Heart left ventricle (tissue), 16 donors: ENCODE measurements at regions not wholly inside any gene's neighbourhood (a gene's known extent, or its start where the extent isn't known, plus 50 kb on each side); places are given as distances from the start of the nearest gene placed in this dataset.

ENCODE experiments used
- ATAC-seq, 4 donors: fragments of 200-7000 bp; cut with Tn5 transposase; one replicate each; pipeline ENCODE4 v1.9.1; 2020 to 2022; ENCODE audit warnings: moderate library complexity in 4 of 4, mild to moderate bottlenecking in 3 of 4, moderate number of reproducible peaks in 1 of 4
- DNase-seq, 5 donors: peaks; one replicate each; pipeline ENCODE4 v3.0.0-alpha.2; 2020
- H3K27ac ChIP-seq, 12 donors: fragments of 200-600 bp; sonication (generic) in 4 of 12; one replicate each; pipeline versions ENCODE4 v1.5.0 to v1.8.0; 2016 to 2022; ENCODE audit warnings: mild to moderate bottlenecking in 2 of 12
- H3K27me3 ChIP-seq, 9 donors: fragments of 200-600 bp; sonication (generic) in 2 of 9; one replicate each; pipeline versions ENCODE4 v1.5.1 to v1.8.0; 2016 to 2022; ENCODE audit warnings: mild to moderate bottlenecking in 3 of 9
- H3K36me3 ChIP-seq, 9 donors: fragments of 200-600 bp; sonication (generic) in 2 of 9; one replicate each; pipeline versions ENCODE4 v1.5.0 to v1.8.0; 2018 to 2022; ENCODE audit warnings: mild to moderate bottlenecking in 2 of 9
- H3K4me1 ChIP-seq, 12 donors: fragments of 200-600 bp; sonication (generic) in 4 of 12; one replicate each; pipeline versions ENCODE4 v1.5.0 to v1.8.0; 2016 to 2022; ENCODE audit warnings: mild to moderate bottlenecking in 3 of 12
- H3K4me3 ChIP-seq, 12 donors: fragments of 200-600 bp; sonication (generic) in 4 of 12; one replicate each; pipeline versions ENCODE4 v1.5.0 to v1.8.0; 2017 to 2022; ENCODE audit warnings: mild to moderate bottlenecking in 9 of 12, moderate library complexity in 4 of 12
- H3K9me3 ChIP-seq, 12 donors: fragments of 200-600 bp; sonication (generic) in 4 of 12; one replicate each; pipeline versions ENCODE4 v1.5.0 to v1.8.0; 2016 to 2022; ENCODE audit warnings: mild to moderate bottlenecking in 1 of 12
- POLR2A ChIP-seq, 2 donors: fragments of 450-650 bp; IDR thresholded peaks; one replicate each; pipeline ENCODE4 v1.6.1; 2017; ENCODE audit warnings: antibody characterized with exemption in 2 of 2, mild to moderate bottlenecking in 2 of 2, moderate library complexity in 2 of 2
- WGBS, 4 donors: extraction: QIAGEN DNeasy Blood & Tissue Kit in 2 of 4; methylation state at CpG; one replicate each; pipeline versions ENCODE4 v1.1.5 to v1.1.7; 2013 to 2018; 5-methylcytosine and 5-hydroxymethylcytosine counted together
- intact Hi-C, 10 donors: fragments of 100-400 bp; cut with DNase I; formaldehyde crosslinking; loops; one replicate each; pipeline versions ENCODE4 v1.11.1 to v1.14.2; 2022
- TF ChIP-seq, protein P1 (sequence below), 12 donors: fragments of 200-600 bp; sonication (generic) in 4 of 12; IDR thresholded peaks; one replicate each; pipeline versions ENCODE4 v1.5.0 to v1.8.0; 2018 to 2022; ENCODE audit warnings: antibody characterized with exemption in 12 of 12, mild to moderate bottlenecking in 5 of 12
- donor health status: ischemic (EF 13 %, LVEDD 7.1; RV severe dilation, severe dysfunction).
- donor health status: healthy with polysubstance abuse.
- donor health status: DM: no; HTN: yes; CAD: no.
- donor health status: DM: no; HTN: no; CAD: no.
- donor health status: ischemic (EF 25% LVEDD 6.9; RV normal size, moderate dysfunction).
- donor health status: ischemic (EF 25% LVEDD 5.7; RV mildly dilated, moderate dysfunction).
- donor health status: healthy.
- donor health status: DM: yes; HTN: yes; CAD: no.
- donor health status: ischemic (EF 35%, LVEDD 5.7; RV mildly dilated, moderate dysfunction).
- donor health status: nonischemic (EF 11% LVEDD 7.7; RV severe dilation, severe dysfunction).
- donor health status: DM: yes; HTN: yes; CAD: no.
- donor health status: PGD.
- donor health status: ischemic (EF 29% LVEDD 5.4; RV normal size, mild dysfunction).
- donor health status: nonischemic (EF 23%, LVEDD 6.1; RV moderate dilation, normal function).

DNA sequence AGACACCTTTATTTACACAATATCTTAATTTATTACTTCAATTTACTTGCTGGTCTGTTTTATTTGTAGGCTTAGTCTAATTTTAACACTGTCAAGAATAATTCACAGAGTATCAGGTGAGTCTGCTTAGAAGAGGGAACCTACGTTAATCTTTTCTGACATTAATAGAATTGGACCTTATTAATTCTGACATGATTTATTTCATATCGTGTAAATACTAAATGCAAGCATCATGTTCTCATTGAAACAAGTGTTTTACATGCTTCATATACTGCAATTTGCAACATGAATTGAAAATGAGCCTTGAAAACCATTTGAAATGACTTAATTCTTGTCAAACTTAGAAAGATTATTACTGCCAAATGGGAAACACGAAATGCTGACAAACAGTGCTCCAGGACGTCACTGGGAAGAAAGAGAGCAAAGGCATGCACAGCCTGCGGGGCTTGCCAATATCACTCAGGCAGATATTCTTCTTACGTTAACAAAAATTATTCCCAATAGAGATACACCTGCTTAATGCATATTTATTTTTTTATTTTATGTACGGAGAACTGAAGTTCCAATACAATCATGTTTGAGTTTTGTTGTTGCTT, 282.0 kb upstream of the AKR1E2 start:
- intact Hi-C loops, result loop anchor here in 1 of 10 donors (2.0 kb wide), 1 partner anchor 39 kb away; no protein-coding TSS in a partner anchor
- Histone ChIP-seq H3K27ac (no peak overlapping the region), H3K9me3 (peaks cover 0 to 27% (median 5%) of the 10 kb centered on the region in 12 donors), H3K36me3 (no peaks in the 10 kb centered on the region), H3K4me1 (no peaks in the 10 kb centered on the region), H3K4me3 (no peak overlapping the region), H3K27me3 (no peaks in the 10 kb centered on the region)
- 76 to 83% (median 79%) methylated on average over 7 of the region's 7 CpGs for WGBS, 4 donors
- DNase-seq (no peak), ATAC-seq (no peak)
- TF ChIP-seq, protein P1, sequence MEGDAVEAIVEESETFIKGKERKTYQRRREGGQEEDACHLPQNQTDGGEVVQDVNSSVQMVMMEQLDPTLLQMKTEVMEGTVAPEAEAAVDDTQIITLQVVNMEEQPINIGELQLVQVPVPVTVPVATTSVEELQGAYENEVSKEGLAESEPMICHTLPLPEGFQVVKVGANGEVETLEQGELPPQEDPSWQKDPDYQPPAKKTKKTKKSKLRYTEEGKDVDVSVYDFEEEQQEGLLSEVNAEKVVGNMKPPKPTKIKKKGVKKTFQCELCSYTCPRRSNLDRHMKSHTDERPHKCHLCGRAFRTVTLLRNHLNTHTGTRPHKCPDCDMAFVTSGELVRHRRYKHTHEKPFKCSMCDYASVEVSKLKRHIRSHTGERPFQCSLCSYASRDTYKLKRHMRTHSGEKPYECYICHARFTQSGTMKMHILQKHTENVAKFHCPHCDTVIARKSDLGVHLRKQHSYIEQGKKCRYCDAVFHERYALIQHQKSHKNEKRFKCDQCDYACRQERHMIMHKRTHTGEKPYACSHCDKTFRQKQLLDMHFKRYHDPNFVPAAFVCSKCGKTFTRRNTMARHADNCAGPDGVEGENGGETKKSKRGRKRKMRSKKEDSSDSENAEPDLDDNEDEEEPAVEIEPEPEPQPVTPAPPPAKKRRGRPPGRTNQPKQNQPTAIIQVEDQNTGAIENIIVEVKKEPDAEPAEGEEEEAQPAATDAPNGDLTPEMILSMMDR (IDR thresholded peaks at IDR 0.05), result no peak
- TF ChIP-seq POLR2A (IDR thresholded peaks at IDR 0.05), result no peak

DNA sequence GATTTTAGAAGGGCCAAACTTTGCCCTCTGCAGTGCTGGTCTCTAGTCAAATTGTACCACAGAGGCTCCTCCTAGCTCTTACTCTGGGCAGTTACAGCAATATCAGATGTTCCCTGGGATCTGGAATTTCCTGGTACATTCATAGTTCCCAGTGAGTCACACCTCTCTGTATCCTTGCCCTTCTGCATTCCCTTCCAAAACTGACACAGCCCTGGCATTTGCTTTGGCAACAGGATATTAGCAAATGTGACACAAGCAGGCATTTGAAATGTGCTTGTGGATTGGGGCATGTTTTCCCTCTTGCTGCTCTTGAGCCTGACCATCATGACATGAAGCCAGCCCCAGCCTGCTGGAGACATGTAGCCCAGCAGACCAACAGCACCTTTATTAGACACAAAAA, 284.7 kb upstream of the AKR1E2 start:
- ATAC-seq (peak; percentile 20 to 76 (median 64)), DNase-seq (no peak)
- no peak for TF ChIP-seq POLR2A (IDR thresholded peaks at IDR 0.05)
- TF ChIP-seq, protein P1 (IDR thresholded peaks at IDR 0.05), result no peak
- Histone ChIP-seq H3K27me3 (no peaks in the 10 kb centered on the region), H3K4me1 (no peaks in the 10 kb centered on the region), H3K9me3 (peaks cover 0 to 51% (median 14%) of the 10 kb centered on the region in 12 donors), H3K27ac (no peak overlapping the region), H3K4me3 (no peak overlapping the region), H3K36me3 (no peaks in the 10 kb centered on the region)
- intact Hi-C loops, result no loop called here

DNA sequence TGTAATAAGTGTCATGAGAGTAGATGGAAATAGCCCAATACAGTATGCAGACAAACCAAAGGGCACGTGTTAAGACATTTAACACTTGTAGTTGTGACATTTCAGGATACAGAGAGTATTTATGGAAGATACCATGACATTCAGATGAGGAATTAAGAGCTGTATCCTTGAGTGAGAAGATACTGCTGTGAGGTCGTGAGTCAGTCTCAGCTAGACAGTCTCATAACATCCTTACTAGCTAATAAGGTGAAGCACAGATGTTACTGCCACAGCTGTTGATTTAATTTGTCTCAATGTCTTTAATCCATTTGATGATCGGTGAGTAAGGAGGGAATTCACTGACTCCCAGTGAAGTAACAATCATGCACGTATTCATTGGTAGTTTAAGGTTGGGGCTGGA, 288.0 kb upstream of the AKR1E2 start:
- H3K9me3 ChIP-seq, result peaks cover 0 to 51% (median 14%) of the 10 kb centered on the region in 12 donors
- no peak overlapping the region for H3K27ac ChIP-seq
- ATAC-seq (no peak), DNase-seq (no peak)
- intact Hi-C loops, result no loop called here
- H3K27me3 ChIP-seq, result no peaks in the 10 kb centered on the region
- no peaks in the 10 kb centered on the region for H3K4me1 ChIP-seq
- 76 to 90% (median 83%) methylated on average over 4 of the region's 4 CpGs for whole genome bisulfite sequencing, 4 donors
- TF ChIP-seq, protein P1 (IDR thresholded peaks at IDR 0.05), result no peak
- no peak for TF ChIP-seq POLR2A (IDR thresholded peaks at IDR 0.05)
- no peaks in the 10 kb centered on the region for H3K36me3 ChIP-seq
- H3K4me3 ChIP-seq, result no peak overlapping the region

DNA sequence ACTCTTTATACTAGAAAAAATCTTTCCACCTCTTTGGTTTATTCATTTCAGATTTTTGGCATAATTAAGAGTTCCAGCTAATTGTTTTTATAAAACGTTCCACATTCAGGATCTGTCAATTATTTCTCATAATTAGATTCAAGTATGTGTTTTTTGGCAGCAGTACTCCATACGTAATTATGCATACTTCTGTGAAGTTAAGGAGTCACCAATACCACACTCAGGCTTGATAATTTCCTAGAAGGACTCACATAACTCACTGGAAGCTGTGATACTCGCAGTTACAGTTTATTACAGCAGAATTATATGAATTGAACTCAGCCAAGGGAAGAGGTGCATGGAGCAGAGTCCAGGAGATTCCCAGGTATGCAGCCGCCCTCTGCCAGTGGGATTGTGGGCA, 290.5 kb upstream of the AKR1E2 start:
- no peaks in the 10 kb centered on the region for H3K27me3 ChIP-seq
- H3K4me3 ChIP-seq, result no peak overlapping the region
- no peaks in the 10 kb centered on the region for H3K4me1 ChIP-seq
- no peak for DNase-seq
- 83 to 85% (median 84%) methylated on average over 4 of the region's 4 CpGs for WGBS, 4 donors
- H3K36me3 ChIP-seq, result no peaks in the 10 kb centered on the region
- H3K27ac ChIP-seq, result no peak overlapping the region
- H3K9me3 ChIP-seq, result peaks cover 0 to 37% (median 6%) of the 10 kb centered on the region in 12 donors
- intact Hi-C loops, result no loop called here
- TF ChIP-seq POLR2A (IDR thresholded peaks at IDR 0.05), result no peak
- TF ChIP-seq, protein P1 (IDR thresholded peaks at IDR 0.05), result no peak
- no peak for ATAC-seq
